Uterus (tissue), 3 donors: ENCODE measurements at regions not wholly inside any gene's neighbourhood (a gene's known extent, or its start where the extent isn't known, plus 50 kb on each side); places are given as distances from the start of the nearest gene placed in this dataset.

Experiments
- DNase-seq, 2 donors: peaks; one replicate each; pipeline ENCODE4 v3.0.0-alpha.2; 2019 to 2020
- H3K27ac ChIP-seq, 2 donors: fragments of 200-600 bp; sonication (generic); 1 replicate in 1 of 2; 2 replicates in 1 of 2; pipeline ENCODE4 v1.5.1; 2016 to 2018
- H3K27me3 ChIP-seq, 2 donors: fragments of 200-600 bp; sonication (generic); one replicate each; pipeline ENCODE4 v1.5.1; 2018 to 2019; ENCODE audit warnings: control low read depth in 1 of 2
- H3K36me3 ChIP-seq, 2 donors: fragments of 200-600 bp; sonication (generic); one replicate each; pipeline ENCODE4 v1.5.1; 2019; ENCODE audit warnings: control low read depth in 1 of 2
- H3K4me1 ChIP-seq, 2 donors: fragments of 200-600 bp; sonication (generic); one replicate each; pipeline ENCODE4 v1.5.1; 2018 to 2019; ENCODE audit warnings: control low read depth in 1 of 2
- H3K4me3 ChIP-seq, 2 donors: fragments of 200-600 bp; sonication (generic); 1 replicate in 1 of 2; 2 replicates in 1 of 2; pipeline ENCODE4 v1.5.1; 2018 to 2019; ENCODE audit warnings: mild to moderate bottlenecking in 1 of 2
- H3K9me3 ChIP-seq, 2 donors: fragments of 200-600 bp; sonication (generic); one replicate each; pipeline ENCODE4 v1.5.1; 2019; ENCODE audit warnings: control low read depth in 1 of 2
- CTCF ChIP-seq, 4 experiments: fragments of 200-600 bp in 2 of 4; fragments of 450-650 bp in 2 of 4; sonication (generic) in 2 of 4; IDR thresholded peaks; one replicate each; pipeline ENCODE4 v1.5.1; 2016 to 2019; ENCODE audit warnings: antibody characterized with exemption in 4 of 4, mild to moderate bottlenecking in 2 of 4, moderate library complexity in 1 of 4
- POLR2A ChIP-seq, 2 donors: fragments of 450-650 bp; IDR thresholded peaks; one replicate each; pipeline ENCODE4 v1.6.1; 2016; ENCODE audit warnings: antibody characterized with exemption in 2 of 2, mild to moderate bottlenecking in 1 of 2, moderate library complexity in 1 of 2
- intact Hi-C: fragments of 100-400 bp; cut with DNase I; formaldehyde crosslinking; loops from one replicate; pipeline ENCODE4 v1.15.1; 2023; ENCODE audit warnings: low total_unique reads
- donor health status: DM: yes; HTN: yes; CAD: no.

GRCh38 chr1:56297208-56297607, 282.2 kb downstream of the PLPP3 start:
- no peak for DNase-seq
- intact Hi-C loops, result no loop called here

GRCh38 chr1:56295949-56296929, 283.1 kb downstream of the PLPP3 start:
- no peak overlapping the region for H3K4me3 ChIP-seq
- no peaks in the 10 kb centered on the region for H3K27me3 ChIP-seq
- intact Hi-C loops, result no loop called here
- H3K27ac ChIP-seq, result no peak overlapping the region
- TF ChIP-seq POLR2A (IDR thresholded peaks at IDR 0.05) (no peak), CTCF (IDR thresholded peaks at IDR 0.05) (no peak)
- H3K36me3 ChIP-seq, result no peaks in the 10 kb centered on the region
- DNase-seq, result no peak
- no peaks in the 10 kb centered on the region for H3K9me3 ChIP-seq
- H3K4me1 ChIP-seq, result no peaks in the 10 kb centered on the region

More at GRCh38 chr1:56297208-56297607, 282.2 kb downstream of the PLPP3 start:
- no peaks in the 10 kb centered on the region for H3K9me3 ChIP-seq
- no peaks in the 10 kb centered on the region for H3K36me3 ChIP-seq
- no peaks in the 10 kb centered on the region for H3K27me3 ChIP-seq
- TF ChIP-seq POLR2A (IDR thresholded peaks at IDR 0.05) (no peak), CTCF (IDR thresholded peaks at IDR 0.05) (no peak)
- H3K27ac ChIP-seq, result no peak overlapping the region
- H3K4me1 ChIP-seq, result no peaks in the 10 kb centered on the region
- no peak overlapping the region for H3K4me3 ChIP-seq

GRCh38 chr1:56291374-56291919, 287.9 kb downstream of the PLPP3 start:
- Histone ChIP-seq H3K4me1 (no peaks in the 10 kb centered on the region), H3K9me3 (no peaks in the 10 kb centered on the region), H3K36me3 (no peaks in the 10 kb centered on the region), H3K4me3 (no peak overlapping the region), H3K27me3 (no peaks in the 10 kb centered on the region), H3K27ac (no peak overlapping the region)
- DNase-seq, result peak in 1 of 2 donors; percentile 19
- TF ChIP-seq CTCF (IDR thresholded peaks at IDR 0.05) (no peak), POLR2A (IDR thresholded peaks at IDR 0.05) (no peak)
- intact Hi-C loops, result no loop called here

- H3K4me3 ChIP-seq, result no peak overlapping the region
Measured at GRCh38 chr1:56289260-56289659, 290.1 kb downstream of the PLPP3 start.

More at GRCh38 chr1:56289260-56289659, 290.1 kb downstream of the PLPP3 start:
- Histone ChIP-seq H3K27me3 (no peaks in the 10 kb centered on the region), H3K4me1 (no peaks in the 10 kb centered on the region), H3K36me3 (no peaks in the 10 kb centered on the region), H3K9me3 (no peaks in the 10 kb centered on the region), H3K27ac (no peak overlapping the region)
- no peak for DNase-seq
- intact Hi-C loops, result no loop called here
- TF ChIP-seq CTCF (IDR thresholded peaks at IDR 0.05), result no peak
- TF ChIP-seq POLR2A (IDR thresholded peaks at IDR 0.05), result no peak
